ENCODE measurements at regions not wholly inside any gene's neighbourhood (a gene's known extent, or its start where the extent isn't known, plus 50 kb on each side); places are given as distances from the start of the nearest gene placed in this dataset.

GRCh38 chr13:44220948-44221347, 152.7 kb upstream of the SERP2 start:
- H3K4me1 Mint-ChIP-seq: peaks cover 11% of the 10 kb centered on the region
- Histone ChIP-seq H3K36me3 (ENCODE audit: control insufficient read depth, insufficient read depth, low read length) (no peaks in the 10 kb centered on the region), H3K4me1 (ENCODE audit: control insufficient read depth, insufficient read depth, low read length) (peaks cover 6% of the 10 kb centered on the region), H3K9me3 (ENCODE audit: control insufficient read depth, low read length) (no peaks in the 10 kb centered on the region), H3K27me3 (ENCODE audit: control insufficient read depth, insufficient read depth, low read length, poor library complexity, severe bottlenecking) (peaks cover 33% of the 10 kb centered on the region), H3K9ac (ENCODE audit: extremely low read depth, low read length, poor library complexity, severe bottlenecking) (no peak overlapping the region), H3K27ac (ENCODE audit: low read depth, low read length) (no peak overlapping the region), H3K4me3 (ENCODE audit: low read length) (no peak overlapping the region)
- peaks cover 29% of the 10 kb centered on the region for H3K27me3 Mint-ChIP-seq (ENCODE audit: insufficient read depth)
- no peak overlapping the region for H3K27ac Mint-ChIP-seq
- no peak overlapping the region for H3K4me3 Mint-ChIP-seq
- no peak for TF ChIP-seq CTCF (conservative IDR thresholded peaks at IDR 0.05)
- no peak for DNase-seq
- 91 to 92% methylated on average over 2 to 3 of the region's 3 CpGs for WGBS, 2 experiments (ENCODE audit: insufficient coverage in 1 of 2, insufficient read length in 1 of 2)
- H3K9me3 Mint-ChIP-seq: no peaks in the 10 kb centered on the region
- H3K36me3 Mint-ChIP-seq (ENCODE audit: low read depth): no peaks in the 10 kb centered on the region

- Histone ChIP-seq H3K27ac (ENCODE audit: low read depth, low read length) (no peak overlapping the region), H3K4me3 (ENCODE audit: low read length) (no peak overlapping the region), H3K27me3 (ENCODE audit: control insufficient read depth, insufficient read depth, low read length, poor library complexity, severe bottlenecking) (peaks cover 33% of the 10 kb centered on the region), H3K9me3 (ENCODE audit: control insufficient read depth, low read length) (no peaks in the 10 kb centered on the region), H3K9ac (ENCODE audit: extremely low read depth, low read length, poor library complexity, severe bottlenecking) (no peak overlapping the region), H3K36me3 (ENCODE audit: control insufficient read depth, insufficient read depth, low read length) (no peaks in the 10 kb centered on the region), H3K4me1 (ENCODE audit: control insufficient read depth, insufficient read depth, low read length) (peaks cover 6% of the 10 kb centered on the region)
- no peak overlapping the region for H3K4me3 Mint-ChIP-seq
- no peaks in the 10 kb centered on the region for H3K9me3 Mint-ChIP-seq
- H3K27me3 Mint-ChIP-seq (ENCODE audit: insufficient read depth): peaks cover 24% of the 10 kb centered on the region
- H3K36me3 Mint-ChIP-seq (ENCODE audit: low read depth): no peaks in the 10 kb centered on the region
- TF ChIP-seq CTCF (conservative IDR thresholded peaks at IDR 0.05): no peak
- H3K4me1 Mint-ChIP-seq: peaks cover 10% of the 10 kb centered on the region
- no peak overlapping the region for H3K27ac Mint-ChIP-seq
- 97 to 100% methylated on average over 3 to 4 of the region's 4 CpGs for WGBS, 2 experiments (ENCODE audit: insufficient coverage in 1 of 2, insufficient read length in 1 of 2)
- no peak for DNase-seq
Observed at GRCh38 chr13:44221657-44222056, 152.0 kb upstream of the SERP2 start.

GRCh38 chr13:44223770-44224444, 149.7 kb upstream of the SERP2 start:
- Histone ChIP-seq H3K4me3 (ENCODE audit: low read length) (no peak overlapping the region), H3K36me3 (ENCODE audit: control insufficient read depth, insufficient read depth, low read length) (no peaks in the 10 kb centered on the region), H3K9me3 (ENCODE audit: control insufficient read depth, low read length) (no peaks in the 10 kb centered on the region), H3K27ac (ENCODE audit: low read depth, low read length) (no peak overlapping the region), H3K27me3 (ENCODE audit: control insufficient read depth, insufficient read depth, low read length, poor library complexity, severe bottlenecking) (peaks cover 30% of the 10 kb centered on the region), H3K4me1 (ENCODE audit: control insufficient read depth, insufficient read depth, low read length) (peaks cover under 1% of the 10 kb centered on the region), H3K9ac (ENCODE audit: extremely low read depth, low read length, poor library complexity, severe bottlenecking) (no peak overlapping the region)
- no peaks in the 10 kb centered on the region for H3K36me3 Mint-ChIP-seq (ENCODE audit: low read depth)
- H3K9me3 Mint-ChIP-seq: no peaks in the 10 kb centered on the region
- H3K4me1 Mint-ChIP-seq: peaks cover 2% of the 10 kb centered on the region
- 56 to 83% methylated on average over 1 to 2 of the region's 2 CpGs for WGBS, 2 experiments (ENCODE audit: insufficient coverage in 1 of 2, insufficient read length in 1 of 2)
- no peak for DNase-seq
- H3K27me3 Mint-ChIP-seq (ENCODE audit: insufficient read depth): peaks cover 22% of the 10 kb centered on the region
- H3K4me3 Mint-ChIP-seq: no peak overlapping the region
- no peak for TF ChIP-seq CTCF (conservative IDR thresholded peaks at IDR 0.05)
- no peak overlapping the region for H3K27ac Mint-ChIP-seq

All from endodermal cell (in vitro differentiated cells).